ENCODE measurements at regions not wholly inside any gene's neighbourhood (a gene's known extent, or its start where the extent isn't known, plus 50 kb on each side); places are given as distances from the start of the nearest gene placed in this dataset.

DNA sequence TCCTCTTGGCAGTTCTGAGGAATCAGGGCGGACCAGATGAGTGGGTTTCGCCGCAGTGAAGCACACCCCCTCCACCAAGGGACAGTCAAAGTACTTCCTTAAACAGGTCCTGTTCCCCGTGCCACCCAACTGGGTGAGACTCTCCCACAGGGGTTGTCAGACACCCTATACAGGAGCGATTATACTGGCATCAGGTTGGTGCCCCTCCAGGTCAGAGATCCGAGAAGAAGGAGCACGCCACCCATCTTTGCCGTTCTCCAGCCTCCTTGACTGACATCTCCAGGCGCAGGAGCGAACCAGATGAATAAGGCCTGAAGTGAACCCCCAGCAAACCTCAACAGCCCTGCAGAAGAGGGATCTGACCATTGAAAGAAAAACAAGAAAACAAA lies 108.1 kb upstream of the ZBTB20 start:
- Histone ChIP-seq H3K4me1 (no peaks in the 10 kb centered on the region), H3K9me3 (no peaks in the 10 kb centered on the region), H3K4me3 (no peak overlapping the region), H3K27ac (no peak overlapping the region), H3K27me3 (no peaks in the 10 kb centered on the region), H3K36me3 (replicated peaks in 1 of 2; ENCODE audit: insufficient read depth in 1 of 2, low read depth in 2 of 2) (no peaks in the 10 kb centered on the region)
- TF ChIP-seq POLR2A (IDR thresholded peaks at IDR 0.05), result no peak
- TF ChIP-seq, protein P1, sequence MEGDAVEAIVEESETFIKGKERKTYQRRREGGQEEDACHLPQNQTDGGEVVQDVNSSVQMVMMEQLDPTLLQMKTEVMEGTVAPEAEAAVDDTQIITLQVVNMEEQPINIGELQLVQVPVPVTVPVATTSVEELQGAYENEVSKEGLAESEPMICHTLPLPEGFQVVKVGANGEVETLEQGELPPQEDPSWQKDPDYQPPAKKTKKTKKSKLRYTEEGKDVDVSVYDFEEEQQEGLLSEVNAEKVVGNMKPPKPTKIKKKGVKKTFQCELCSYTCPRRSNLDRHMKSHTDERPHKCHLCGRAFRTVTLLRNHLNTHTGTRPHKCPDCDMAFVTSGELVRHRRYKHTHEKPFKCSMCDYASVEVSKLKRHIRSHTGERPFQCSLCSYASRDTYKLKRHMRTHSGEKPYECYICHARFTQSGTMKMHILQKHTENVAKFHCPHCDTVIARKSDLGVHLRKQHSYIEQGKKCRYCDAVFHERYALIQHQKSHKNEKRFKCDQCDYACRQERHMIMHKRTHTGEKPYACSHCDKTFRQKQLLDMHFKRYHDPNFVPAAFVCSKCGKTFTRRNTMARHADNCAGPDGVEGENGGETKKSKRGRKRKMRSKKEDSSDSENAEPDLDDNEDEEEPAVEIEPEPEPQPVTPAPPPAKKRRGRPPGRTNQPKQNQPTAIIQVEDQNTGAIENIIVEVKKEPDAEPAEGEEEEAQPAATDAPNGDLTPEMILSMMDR (IDR thresholded peaks at IDR 0.05), result no peak
- intact Hi-C loops (cut with DNase I), result no loop called here
- DNase-seq (no peak), ATAC-seq (no peak)
- WGBS, 2 donors, result 81 to 95% methylated on average over 6 to 10 of the region's 10 CpGs

DNA sequence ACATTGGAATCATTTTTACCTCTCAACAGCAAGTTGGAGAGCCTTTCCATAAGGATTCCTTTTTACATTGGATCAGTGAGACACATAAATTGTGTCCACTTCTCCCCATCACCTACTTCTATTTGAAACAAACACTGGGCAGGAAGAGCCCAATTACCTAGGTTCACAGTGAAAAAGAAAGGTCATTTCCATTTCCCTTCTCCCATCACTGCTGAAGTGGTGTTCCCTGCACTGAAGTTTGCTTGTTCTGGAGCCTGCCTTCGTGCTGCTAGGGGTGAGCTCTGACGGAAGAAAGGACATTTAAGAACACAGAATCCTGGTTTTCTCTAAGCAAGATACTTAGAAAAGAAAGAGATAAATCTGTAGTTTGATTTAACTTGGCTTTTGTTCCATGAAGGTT lies 123.8 kb upstream of the ZBTB20 start:
- TF ChIP-seq POLR2A (IDR thresholded peaks at IDR 0.05), result no peak
- TF ChIP-seq, protein P1 (IDR thresholded peaks at IDR 0.05), result no peak
- intact Hi-C loops (cut with DNase I), result no loop called here
- H3K27me3 ChIP-seq, result no peaks in the 10 kb centered on the region
- no peaks in the 10 kb centered on the region for H3K4me1 ChIP-seq
- no peak for DNase-seq
- no peak overlapping the region for H3K27ac ChIP-seq
- ATAC-seq, result no peak
- no peaks in the 10 kb centered on the region for H3K9me3 ChIP-seq
- no peak overlapping the region for H3K4me3 ChIP-seq
- no peaks in the 10 kb centered on the region for H3K36me3 ChIP-seq (replicated peaks in 1 of 2; ENCODE audit: insufficient read depth in 1 of 2, low read depth in 2 of 2)
- 75 to 76% methylated on average over 2 of the region's 2 CpGs for WGBS, 2 donors

- ATAC-seq (no peak), DNase-seq (no peak)
- no peaks in the 10 kb centered on the region for H3K9me3 ChIP-seq
- TF ChIP-seq, protein P1 (IDR thresholded peaks at IDR 0.05), result no peak
- no peak for TF ChIP-seq POLR2A (IDR thresholded peaks at IDR 0.05)
- no peaks in the 10 kb centered on the region for H3K27me3 ChIP-seq
- no peak overlapping the region for H3K4me3 ChIP-seq
- H3K36me3 ChIP-seq (replicated peaks in 1 of 2; ENCODE audit: insufficient read depth in 1 of 2, low read depth in 2 of 2), result no peaks in the 10 kb centered on the region
- WGBS, 2 donors, result 81% methylated on average over 10 of the region's 10 CpGs
- intact Hi-C loops (cut with DNase I), result no loop called here
- H3K27ac ChIP-seq, result no peak overlapping the region
- H3K4me1 ChIP-seq, result no peaks in the 10 kb centered on the region
Measured at GRCh38 chr3:115272036-115272824, 125.1 kb upstream of the ZBTB20 start.

DNA sequence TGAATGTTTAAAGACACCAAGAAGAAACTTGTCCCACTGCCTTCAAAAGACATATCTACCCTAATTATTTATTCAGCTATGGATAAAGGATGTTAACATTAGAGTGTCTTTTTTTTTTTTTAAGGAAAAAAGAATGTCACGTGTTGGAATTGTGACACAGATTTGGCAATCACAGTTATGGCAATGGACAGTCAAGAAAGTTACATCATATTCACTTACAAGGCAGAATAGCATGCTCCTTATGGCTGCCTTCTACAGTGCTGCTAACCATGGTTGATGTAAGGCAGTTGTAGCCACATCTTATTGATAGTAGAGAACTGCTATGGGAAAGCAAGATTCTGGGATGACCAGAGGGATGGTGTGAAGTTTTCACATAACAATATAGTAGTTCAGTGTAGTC lies 128.8 kb upstream of the ZBTB20 start:
- Histone ChIP-seq H3K27me3 (no peaks in the 10 kb centered on the region), H3K4me3 (no peak overlapping the region), H3K27ac (no peak overlapping the region), H3K4me1 (no peaks in the 10 kb centered on the region), H3K36me3 (replicated peaks in 1 of 2; ENCODE audit: insufficient read depth in 1 of 2, low read depth in 2 of 2) (no peaks in the 10 kb centered on the region), H3K9me3 (no peaks in the 10 kb centered on the region)
- no peak for ATAC-seq
- 22 to 32% methylated on average over 1 of the region's 1 CpG for WGBS, 2 donors
- TF ChIP-seq, protein P1 (IDR thresholded peaks at IDR 0.05), result no peak
- no peak for TF ChIP-seq POLR2A (IDR thresholded peaks at IDR 0.05)
- intact Hi-C loops (cut with DNase I), result no loop called here
- no peak for DNase-seq

- Histone ChIP-seq H3K4me3 (no peak overlapping the region), H3K9me3 (no peaks in the 10 kb centered on the region), H3K36me3 (replicated peaks in 1 of 2; ENCODE audit: insufficient read depth in 1 of 2, low read depth in 2 of 2) (no peaks in the 10 kb centered on the region), H3K27ac (no peak overlapping the region), H3K27me3 (no peaks in the 10 kb centered on the region), H3K4me1 (no peaks in the 10 kb centered on the region)
- DNase-seq (no peak), ATAC-seq (peak; percentile 35)
- no peak for TF ChIP-seq POLR2A (IDR thresholded peaks at IDR 0.05)
- TF ChIP-seq, protein P1 (IDR thresholded peaks at IDR 0.05), result no peak
- 82 to 85% methylated on average over 1 of the region's 1 CpG for WGBS, 2 donors
- intact Hi-C loops (cut with DNase I), result no loop called here
Measured at GRCh38 chr3:115279939-115280338, 132.9 kb upstream of the ZBTB20 start.
